ENCODE measurements at regions not wholly inside any gene's neighbourhood (a gene's known extent, or its start where the extent isn't known, plus 50 kb on each side); places are given as distances from the start of the nearest gene placed in this dataset.

GRCh38 chr10:107689323-107689722 lies 524.8 kb upstream of the SORCS1 start:
- H3K4me2 ChIP-seq (ENCODE audit: low read depth, low read length, poor library complexity, severe bottlenecking), result no peak overlapping the region
- no peak overlapping the region for H3K4me3 ChIP-seq (ENCODE audit: insufficient read depth, low read length, poor library complexity, severe bottlenecking)
- H3K9ac ChIP-seq (ENCODE audit: low read length), result no peak overlapping the region
- H3K36me3 ChIP-seq (ENCODE audit: low read length), result no peaks in the 10 kb centered on the region
- no peaks in the 10 kb centered on the region for H3K9me2 ChIP-seq (replicated peaks; ENCODE audit: insufficient read depth, low read length)
- H3K27me3 ChIP-seq (ENCODE audit: low read length), result no peaks in the 10 kb centered on the region
- H3F3A ChIP-seq (ENCODE audit: insufficient read depth), result no peaks in the 10 kb centered on the region
- no peaks in the 10 kb centered on the region for H3K79me2 ChIP-seq (ENCODE audit: insufficient read depth, low read length)
- no peak overlapping the region for H2AFZ ChIP-seq (ENCODE audit: low read depth, low read length, severe bottlenecking)
- no peaks in the 10 kb centered on the region for H3K9me3 ChIP-seq (ENCODE audit: insufficient read depth, low read length)
- TF ChIP-seq CTCF (IDR thresholded peaks at IDR 0.05; ENCODE audit: insufficient read depth, low read length, poor library complexity, severe bottlenecking), result no peak
- no peak overlapping the region for H3K27ac ChIP-seq (ENCODE audit: low read depth, low read length)
- H4K20me1 ChIP-seq (ENCODE audit: low read depth, low read length), result no peaks in the 10 kb centered on the region

GRCh38 chr10:107687701-107688100 lies 523.2 kb upstream of the SORCS1 start:
- no peaks in the 10 kb centered on the region for H3K36me3 ChIP-seq (ENCODE audit: low read length)
- H3K4me3 ChIP-seq (ENCODE audit: insufficient read depth, low read length, poor library complexity, severe bottlenecking), result no peak overlapping the region
- H4K20me1 ChIP-seq (ENCODE audit: low read depth, low read length), result no peaks in the 10 kb centered on the region
- no peak overlapping the region for H3K4me2 ChIP-seq (ENCODE audit: low read depth, low read length, poor library complexity, severe bottlenecking)
- H3K79me2 ChIP-seq (ENCODE audit: insufficient read depth, low read length), result no peaks in the 10 kb centered on the region
- H3K9ac ChIP-seq (ENCODE audit: low read length), result no peak overlapping the region
- H3K27ac ChIP-seq (ENCODE audit: low read depth, low read length), result no peak overlapping the region
- TF ChIP-seq CTCF (IDR thresholded peaks at IDR 0.05; ENCODE audit: insufficient read depth, low read length, poor library complexity, severe bottlenecking) (no peak), EZH2phosphoT487 (conservative IDR thresholded peaks at IDR 0.05; ENCODE audit: low read length) (no peak)
- H3F3A ChIP-seq (ENCODE audit: insufficient read depth), result no peaks in the 10 kb centered on the region
- no peak overlapping the region for H2AFZ ChIP-seq (ENCODE audit: low read depth, low read length, severe bottlenecking)
- no peaks in the 10 kb centered on the region for H3K27me3 ChIP-seq (ENCODE audit: low read length)
- no peaks in the 10 kb centered on the region for H3K9me3 ChIP-seq (ENCODE audit: insufficient read depth, low read length)
- no peaks in the 10 kb centered on the region for H3K9me2 ChIP-seq (replicated peaks; ENCODE audit: insufficient read depth, low read length)

GRCh38 chr10:107686095-107686494 lies 521.6 kb upstream of the SORCS1 start:
- Histone ChIP-seq H2AFZ (ENCODE audit: low read depth, low read length, severe bottlenecking) (no peak overlapping the region), H3K9me3 (ENCODE audit: insufficient read depth, low read length) (no peaks in the 10 kb centered on the region), H3K27me3 (ENCODE audit: low read length) (no peaks in the 10 kb centered on the region), H3K4me2 (ENCODE audit: low read depth, low read length, poor library complexity, severe bottlenecking) (no peak overlapping the region), H3K9ac (ENCODE audit: low read length) (no peak overlapping the region), H4K20me1 (ENCODE audit: low read depth, low read length) (no peaks in the 10 kb centered on the region), H3K79me2 (ENCODE audit: insufficient read depth, low read length) (no peaks in the 10 kb centered on the region), H3K4me3 (ENCODE audit: insufficient read depth, low read length, poor library complexity, severe bottlenecking) (no peak overlapping the region), H3F3A (ENCODE audit: insufficient read depth) (no peaks in the 10 kb centered on the region), H3K27ac (ENCODE audit: low read depth, low read length) (no peak overlapping the region), H3K9me2 (replicated peaks; ENCODE audit: insufficient read depth, low read length) (no peaks in the 10 kb centered on the region), H3K36me3 (ENCODE audit: low read length) (no peaks in the 10 kb centered on the region)
- TF ChIP-seq CTCF (IDR thresholded peaks at IDR 0.05; ENCODE audit: insufficient read depth, low read length, poor library complexity, severe bottlenecking), result no peak
- TF ChIP-seq EZH2phosphoT487 (conservative IDR thresholded peaks at IDR 0.05; ENCODE audit: low read length), result no peak

- H3K36me3 ChIP-seq (ENCODE audit: low read length), result no peaks in the 10 kb centered on the region
- H3K4me3 ChIP-seq (ENCODE audit: insufficient read depth, low read length, poor library complexity, severe bottlenecking), result no peak overlapping the region
- TF ChIP-seq CTCF (IDR thresholded peaks at IDR 0.05; ENCODE audit: insufficient read depth, low read length, poor library complexity, severe bottlenecking) (no peak), EZH2phosphoT487 (conservative IDR thresholded peaks at IDR 0.05; ENCODE audit: low read length) (no peak)
- H4K20me1 ChIP-seq (ENCODE audit: low read depth, low read length), result no peaks in the 10 kb centered on the region
- no peaks in the 10 kb centered on the region for H3K9me2 ChIP-seq (replicated peaks; ENCODE audit: insufficient read depth, low read length)
- H2AFZ ChIP-seq (ENCODE audit: low read depth, low read length, severe bottlenecking), result no peak overlapping the region
- H3K4me2 ChIP-seq (ENCODE audit: low read depth, low read length, poor library complexity, severe bottlenecking), result no peak overlapping the region
- H3F3A ChIP-seq (ENCODE audit: insufficient read depth), result no peaks in the 10 kb centered on the region
- H3K9me3 ChIP-seq (ENCODE audit: insufficient read depth, low read length), result no peaks in the 10 kb centered on the region
- no peak overlapping the region for H3K9ac ChIP-seq (ENCODE audit: low read length)
- H3K27me3 ChIP-seq (ENCODE audit: low read length), result no peaks in the 10 kb centered on the region
- no peak overlapping the region for H3K27ac ChIP-seq (ENCODE audit: low read depth, low read length)
- no peaks in the 10 kb centered on the region for H3K79me2 ChIP-seq (ENCODE audit: insufficient read depth, low read length)
Measured at GRCh38 chr10:107671960-107672359, 507.5 kb upstream of the SORCS1 start.
